ENCODE measurements at regions not wholly inside any gene's neighbourhood (a gene's known extent, or its start where the extent isn't known, plus 50 kb on each side); places are given as distances from the start of the nearest gene placed in this dataset.

DNA sequence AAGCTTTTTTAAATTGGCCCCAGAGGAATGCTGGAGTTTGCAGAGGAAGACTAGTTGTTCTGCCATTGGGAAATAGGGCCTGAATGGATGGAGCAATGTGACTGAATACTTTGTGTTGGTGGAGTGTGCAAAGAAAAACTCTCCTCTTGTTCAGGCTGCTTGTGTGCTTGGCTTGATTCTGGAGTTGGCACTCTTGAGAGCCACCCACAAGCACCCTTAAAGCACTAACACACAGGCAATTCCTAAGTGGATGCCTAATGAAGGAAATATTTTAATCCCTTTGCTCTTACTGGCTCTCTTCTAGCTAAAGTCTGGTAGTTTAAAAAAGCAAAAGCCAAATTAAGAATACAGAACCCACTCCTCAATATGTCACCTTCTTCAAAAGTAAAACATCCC lies 304.4 kb upstream of the C2CD4B start:
- DNase-seq (ENCODE audit: low spot score), result no peak

DNA sequence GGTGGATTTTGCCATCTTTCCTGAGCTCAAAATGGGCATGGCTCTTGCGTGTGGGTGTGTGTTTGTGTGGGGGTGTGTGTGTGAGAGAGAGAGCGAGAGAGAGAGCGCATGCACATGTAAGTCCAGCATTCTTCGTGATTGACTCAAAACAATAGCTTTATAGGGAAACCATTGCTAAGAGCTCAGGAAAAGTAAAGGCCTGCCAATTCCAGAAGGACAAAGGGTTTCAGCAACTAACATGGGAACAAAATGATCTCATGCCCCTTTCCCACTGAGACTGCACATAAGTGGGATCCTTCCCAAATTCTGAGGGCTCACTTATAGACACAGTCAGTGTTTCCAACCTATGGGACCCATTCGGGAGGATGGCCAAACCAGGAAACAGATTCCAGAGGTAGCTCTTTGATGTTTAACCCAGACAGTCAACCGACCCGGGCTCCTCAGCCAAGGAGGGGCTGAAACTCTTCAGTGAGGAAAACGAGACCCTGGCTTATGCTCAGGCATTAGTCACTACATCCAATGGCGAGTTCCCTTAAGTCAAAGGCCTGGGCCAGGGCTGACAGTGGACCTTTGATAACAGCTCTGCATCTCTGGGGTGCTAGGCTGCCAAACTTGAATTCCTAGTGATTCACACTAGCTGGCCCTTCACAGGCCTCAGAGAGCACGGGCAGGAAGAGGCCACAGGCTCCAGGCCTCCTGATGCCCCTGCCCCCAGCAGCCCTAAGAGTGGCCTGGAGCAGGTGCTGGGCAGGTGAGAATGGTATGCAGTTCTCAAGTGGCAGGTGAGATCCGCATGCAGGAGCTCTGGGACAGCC lies 305.0 kb upstream of the C2CD4B start:
- DNase-seq (ENCODE audit: low spot score), result no peak

DNA sequence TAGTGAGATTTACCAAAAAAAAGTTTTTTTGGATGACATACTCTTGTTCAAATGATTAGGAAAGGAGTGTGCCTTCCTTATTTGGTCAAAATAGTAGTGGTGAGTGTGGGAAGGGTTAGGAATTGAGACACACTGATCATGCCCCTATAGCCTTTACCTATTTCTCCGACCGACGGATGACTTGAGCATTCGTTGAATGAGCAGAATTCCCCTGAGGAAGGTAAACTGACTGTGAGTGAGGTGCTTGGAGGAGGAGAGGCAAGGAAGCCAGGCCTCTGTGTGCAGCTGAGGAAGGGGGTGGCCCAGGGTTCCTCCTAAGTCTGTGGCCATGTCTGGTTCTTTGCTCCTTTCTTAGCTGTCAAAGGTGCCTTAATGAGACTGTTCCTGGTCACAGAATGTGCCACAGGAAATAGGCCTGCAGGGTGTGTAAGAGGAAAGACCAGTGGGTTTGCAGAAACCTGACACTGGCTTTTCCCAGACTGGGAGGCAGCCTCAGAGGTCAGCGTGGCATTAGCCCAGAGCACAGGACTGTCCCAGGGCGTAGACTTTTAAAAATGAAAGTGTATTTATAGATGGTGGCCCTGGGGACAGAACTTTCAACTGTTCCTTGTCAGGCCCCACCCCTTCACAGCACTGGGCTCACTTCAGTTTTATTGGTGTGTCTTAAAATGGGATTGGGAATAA lies 307.7 kb upstream of the C2CD4B start:
- no peak for DNase-seq (ENCODE audit: low spot score)

DNA sequence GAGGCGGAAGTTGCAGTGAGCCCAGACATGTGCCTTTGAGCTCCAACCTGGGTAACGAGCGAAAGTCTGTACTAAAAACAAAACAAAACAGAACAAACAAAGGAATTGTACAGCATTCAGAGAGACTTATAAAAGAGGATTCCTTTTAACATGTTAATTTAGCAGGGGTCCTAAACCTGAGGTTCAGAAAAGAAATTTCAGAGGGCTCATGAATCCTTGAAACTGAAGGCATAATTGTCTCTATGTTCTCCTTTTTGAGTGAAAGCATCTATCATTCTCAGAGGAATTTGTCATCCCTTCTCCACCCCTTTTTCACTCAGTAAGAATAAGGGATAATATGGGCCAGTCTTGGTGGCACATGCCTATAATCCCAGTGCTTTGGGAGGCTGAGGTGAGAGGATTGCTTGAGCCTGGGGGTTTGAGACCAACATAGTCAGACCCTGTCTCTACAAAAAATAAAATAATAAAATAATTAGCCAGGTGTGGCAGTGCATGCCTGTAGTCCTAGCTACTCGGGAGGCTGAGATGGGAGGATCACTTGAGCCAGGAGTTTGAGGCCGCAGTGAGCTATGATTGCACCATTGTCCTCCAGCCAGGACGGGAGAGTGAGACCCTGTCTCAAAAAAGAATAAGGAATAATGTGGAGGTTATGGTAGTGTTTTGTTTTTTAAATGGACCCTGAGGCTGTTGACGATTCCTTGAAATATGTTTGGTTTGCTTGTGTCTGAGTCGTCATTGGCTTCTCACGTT lies 309.1 kb upstream of the C2CD4B start:
- DNase-seq (ENCODE audit: low spot score), result no peak

DNA sequence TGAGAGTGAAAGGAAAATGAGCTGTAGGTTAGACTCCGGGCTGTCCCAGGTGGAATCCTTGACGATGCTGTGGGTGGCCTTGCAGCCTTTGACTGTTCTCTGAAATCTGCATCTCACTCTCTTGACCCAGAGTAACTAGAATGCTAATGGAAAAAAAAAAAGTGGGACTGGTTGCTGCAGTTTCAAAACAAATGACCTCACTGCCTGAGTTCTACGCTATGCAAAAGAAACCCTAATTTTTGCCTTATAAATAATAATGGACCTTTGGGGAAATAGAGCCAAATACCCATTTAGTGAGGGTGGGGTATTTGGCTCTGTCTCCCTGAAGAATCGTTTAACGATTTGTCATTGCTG lies 309.7 kb upstream of the C2CD4B start:
- no peak for DNase-seq (ENCODE audit: low spot score)

DNA sequence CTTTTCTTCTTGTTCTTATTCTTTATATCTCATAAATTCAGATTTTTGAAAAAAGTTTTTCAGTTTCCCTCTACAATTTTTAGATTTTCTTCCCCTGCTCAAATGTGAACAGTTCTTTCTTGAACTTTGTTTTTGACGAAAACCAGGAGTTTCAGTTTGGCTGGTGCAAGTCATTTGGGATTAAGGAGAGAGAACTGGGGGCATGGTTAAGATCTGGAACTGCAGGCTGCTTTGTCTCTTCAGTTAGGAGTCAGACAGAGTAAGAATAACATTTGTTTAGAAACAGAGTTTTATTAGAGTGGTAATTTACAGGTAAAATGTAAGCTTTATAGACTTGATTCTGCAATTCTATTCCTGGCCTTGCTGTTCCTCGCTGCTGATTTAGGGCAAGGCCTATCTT lies 310.5 kb upstream of the C2CD4B start:
- no peak for DNase-seq (ENCODE audit: low spot score)

DNA sequence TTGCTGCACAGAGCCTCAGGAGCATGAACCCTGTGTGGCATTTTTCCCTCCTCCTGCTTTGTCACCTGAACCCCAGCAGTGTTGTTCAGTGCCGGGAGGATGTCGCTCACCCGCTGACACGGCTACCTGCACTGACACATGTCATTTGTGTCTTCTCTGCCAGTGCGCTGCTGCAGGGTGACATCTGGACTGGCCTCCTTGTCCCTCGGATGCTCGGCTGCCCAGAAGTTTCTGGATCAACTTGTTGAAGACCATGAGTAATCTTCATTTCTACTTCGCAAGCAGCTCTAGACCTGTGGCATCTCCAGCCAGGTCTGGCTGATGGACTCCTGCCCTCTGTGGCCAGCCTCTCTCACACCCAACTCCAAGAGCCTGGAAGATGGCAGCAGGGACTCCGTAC lies 311.1 kb upstream of the C2CD4B start:
- DNase-seq (ENCODE audit: low spot score), result no peak

DNA sequence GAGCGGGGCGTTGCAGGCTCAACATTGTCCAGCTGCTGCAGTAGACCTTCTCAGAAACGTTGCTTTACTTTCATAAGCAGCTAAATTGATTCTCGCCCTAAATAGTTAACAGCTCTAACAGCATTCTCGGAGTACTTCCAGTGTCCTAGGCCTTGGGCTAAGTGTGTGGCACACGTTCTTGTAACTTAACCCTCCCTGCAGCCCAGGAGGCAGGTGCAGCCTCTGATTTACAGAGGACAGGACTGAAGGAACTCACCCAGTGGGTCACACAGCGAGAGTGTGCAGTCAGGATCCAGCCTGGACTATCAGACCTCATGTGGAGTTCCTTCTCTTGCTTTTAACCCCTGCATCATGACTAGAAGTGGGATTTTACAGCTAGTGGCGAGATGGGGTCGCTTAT lies 312.8 kb upstream of the C2CD4B start:
- no peak for DNase-seq (ENCODE audit: low spot score)

DNA sequence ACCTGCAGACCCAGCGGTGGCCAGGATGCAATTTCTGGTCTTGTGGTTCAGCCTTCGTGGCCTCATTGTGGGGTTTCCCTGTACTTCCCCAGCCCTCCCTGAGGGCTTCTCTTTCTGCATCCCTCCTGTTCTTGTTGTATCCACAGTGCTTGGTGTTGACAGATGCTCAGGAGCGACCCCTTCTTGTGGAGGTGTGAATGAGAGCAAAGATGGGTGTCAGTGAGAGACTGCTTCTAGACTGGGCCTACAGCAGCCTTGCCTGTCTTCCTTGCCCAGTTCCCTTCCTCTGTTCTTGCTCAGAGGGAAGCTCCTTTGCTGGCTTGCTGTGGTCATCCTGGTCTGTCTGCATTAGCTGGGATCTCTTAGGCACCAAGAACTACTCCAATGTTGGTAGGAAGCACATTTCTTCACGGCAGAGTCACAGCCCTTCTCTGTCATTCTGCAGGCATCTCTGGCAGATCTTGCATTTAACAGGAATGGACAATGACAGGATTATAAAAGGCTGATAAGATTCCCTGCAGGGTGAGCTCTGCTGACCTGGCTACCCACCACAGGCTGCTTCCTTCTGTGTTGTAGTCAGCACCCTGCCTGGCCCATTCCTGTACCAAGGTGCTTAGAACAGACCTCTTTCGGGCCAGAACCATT lies 317.8 kb upstream of the C2CD4B start:
- DNase-seq (ENCODE audit: low spot score), result no peak

DNA sequence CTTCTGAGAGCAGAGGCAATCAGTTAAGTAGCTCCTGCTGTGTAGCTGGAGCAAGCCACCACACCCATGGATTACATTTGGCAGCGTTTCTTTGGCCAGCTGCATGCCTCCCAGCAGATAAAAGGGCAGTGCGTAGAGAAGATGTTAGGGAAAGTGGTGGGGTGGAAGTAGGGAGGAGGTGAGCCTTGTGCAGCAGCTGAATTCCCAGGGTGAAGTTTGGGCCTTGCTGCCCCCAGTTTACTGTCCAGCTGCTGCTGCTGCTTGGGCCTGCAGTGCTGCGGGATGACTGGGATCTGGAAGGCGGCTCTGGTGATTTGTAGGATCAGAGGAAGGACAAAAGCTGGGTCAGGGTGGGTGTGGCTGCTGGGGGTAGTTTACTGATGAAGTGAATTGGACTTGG lies 318.7 kb upstream of the C2CD4B start:
- DNase-seq (ENCODE audit: low spot score), result no peak

DNA sequence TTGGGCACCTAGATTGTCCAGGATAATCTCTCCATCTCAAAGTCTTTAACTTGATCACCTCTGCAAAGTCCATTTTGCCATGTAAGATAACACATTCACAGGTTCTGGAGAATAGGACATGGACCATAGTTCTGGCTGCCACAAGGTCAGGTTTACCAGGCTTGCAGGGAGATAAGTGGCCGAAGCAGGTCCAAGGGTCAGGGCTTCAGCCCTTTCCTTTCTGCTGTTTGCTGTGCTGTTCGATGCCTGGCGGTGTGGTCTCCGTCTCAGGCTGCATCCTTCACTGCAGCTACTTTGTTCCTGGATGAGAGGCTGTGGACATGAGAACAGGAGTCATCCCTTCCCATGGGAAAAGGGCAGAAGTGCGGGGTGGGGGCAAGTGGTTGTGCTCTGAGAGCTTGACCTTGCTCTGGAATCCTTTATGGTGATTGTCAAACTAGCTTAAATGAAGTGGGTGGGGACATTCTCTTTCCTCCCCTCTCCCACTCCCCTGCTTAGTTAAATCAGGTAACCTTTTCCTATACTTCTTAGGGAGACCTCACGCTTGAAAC lies 320.2 kb upstream of the C2CD4B start:
- DNase-seq (ENCODE audit: low spot score), result no peak

DNA sequence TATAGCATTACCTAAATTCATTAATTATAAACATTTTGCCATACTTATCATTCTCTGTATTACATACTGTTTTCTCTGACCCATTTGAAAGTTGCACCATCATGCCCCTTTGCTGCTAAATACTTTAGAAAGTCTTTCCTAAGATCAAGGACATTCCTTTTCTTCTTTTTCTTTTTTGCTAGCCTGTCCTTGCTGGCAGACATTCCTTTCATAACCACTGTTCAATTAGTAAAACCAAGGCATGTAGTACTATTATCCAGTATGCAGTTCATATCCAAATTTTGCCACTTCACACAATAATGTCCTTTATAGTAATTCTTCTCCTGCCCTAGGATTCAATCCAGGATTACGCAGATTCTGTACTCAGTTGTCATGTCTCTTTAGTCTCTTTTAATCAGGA lies 321.0 kb upstream of the C2CD4B start:
- DNase-seq (ENCODE audit: low spot score), result no peak

DNA sequence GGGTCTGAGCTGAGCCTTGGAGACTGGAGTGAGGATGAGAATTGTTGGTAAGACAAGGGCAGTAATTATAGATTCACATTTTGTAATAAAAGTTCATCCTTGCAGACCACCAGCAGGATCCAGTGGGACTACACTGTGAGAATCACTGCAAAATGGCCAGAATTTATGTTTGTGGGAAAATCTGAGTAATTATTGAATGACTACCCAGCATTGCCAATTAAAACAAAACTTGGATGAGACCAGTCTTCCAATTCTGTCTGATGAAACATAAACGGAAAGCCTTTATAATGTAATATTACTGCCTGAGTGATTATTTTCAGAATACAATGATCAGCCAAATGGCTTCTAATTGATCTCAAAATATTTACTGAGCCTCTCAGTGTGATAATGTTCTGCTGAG lies 323.3 kb upstream of the C2CD4B start:
- DNase-seq (ENCODE audit: low spot score), result no peak

DNA sequence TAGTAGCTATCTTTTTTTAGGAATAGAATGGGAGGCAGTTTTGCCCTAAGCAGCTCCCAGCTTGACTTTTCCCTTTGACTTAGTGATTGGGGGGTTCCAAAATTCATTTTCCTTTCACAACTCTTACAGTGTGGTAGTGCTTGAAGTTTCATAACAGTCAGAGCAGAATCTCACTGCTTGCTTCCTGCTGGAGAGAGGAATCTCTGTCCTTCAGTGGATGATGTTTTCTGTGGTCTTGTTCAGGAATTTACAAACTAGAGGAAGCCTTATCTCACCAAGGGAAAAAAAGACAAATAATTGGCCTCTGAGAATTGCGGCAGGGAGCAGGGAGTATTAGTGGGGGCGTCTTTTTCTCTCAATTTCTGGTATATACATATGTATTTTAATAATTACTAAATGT lies 326.6 kb upstream of the C2CD4B start:
- DNase-seq (ENCODE audit: low spot score), result no peak

DNA sequence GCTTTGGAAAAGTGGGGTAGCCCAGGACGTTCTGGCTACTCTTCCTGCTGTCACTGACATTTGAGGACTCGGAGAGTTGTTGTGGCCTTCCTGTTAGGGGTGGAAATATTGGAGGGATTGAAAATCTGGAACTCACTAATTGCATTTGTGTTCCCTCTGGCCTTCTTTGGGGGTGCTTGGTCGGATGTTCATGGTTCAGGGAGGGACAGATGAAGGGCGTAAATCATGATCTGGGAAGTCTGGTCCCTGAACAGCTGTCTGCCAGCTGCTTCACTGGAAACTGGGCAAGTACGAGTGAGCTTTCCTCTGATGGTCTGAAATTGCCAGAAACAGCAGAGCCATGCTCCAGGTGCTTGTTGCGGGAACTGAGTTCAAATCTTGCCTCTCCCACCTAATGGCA lies 327.8 kb upstream of the C2CD4B start:
- no peak for DNase-seq (ENCODE audit: low spot score)

DNA sequence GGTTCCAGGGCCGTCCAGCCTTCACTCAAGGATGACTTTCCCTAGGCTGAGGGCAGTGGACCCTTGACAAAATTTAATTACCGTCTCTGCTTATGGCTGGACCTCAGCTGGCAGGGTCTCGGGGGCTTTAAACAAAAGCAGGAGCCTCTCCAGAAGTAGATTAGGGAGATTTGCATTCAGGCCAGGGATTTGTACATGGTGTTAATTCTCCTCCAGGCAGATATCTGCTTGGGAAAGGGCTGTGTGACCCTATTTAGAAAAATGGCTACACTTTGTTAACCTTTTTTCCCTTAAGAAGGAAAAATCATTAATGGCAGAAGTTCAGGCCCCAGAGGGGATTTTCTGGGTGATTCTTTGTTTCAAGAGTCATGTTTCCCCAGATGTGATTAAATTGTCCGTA lies 329.1 kb upstream of the C2CD4B start:
- no peak for DNase-seq (ENCODE audit: low spot score)

DNA sequence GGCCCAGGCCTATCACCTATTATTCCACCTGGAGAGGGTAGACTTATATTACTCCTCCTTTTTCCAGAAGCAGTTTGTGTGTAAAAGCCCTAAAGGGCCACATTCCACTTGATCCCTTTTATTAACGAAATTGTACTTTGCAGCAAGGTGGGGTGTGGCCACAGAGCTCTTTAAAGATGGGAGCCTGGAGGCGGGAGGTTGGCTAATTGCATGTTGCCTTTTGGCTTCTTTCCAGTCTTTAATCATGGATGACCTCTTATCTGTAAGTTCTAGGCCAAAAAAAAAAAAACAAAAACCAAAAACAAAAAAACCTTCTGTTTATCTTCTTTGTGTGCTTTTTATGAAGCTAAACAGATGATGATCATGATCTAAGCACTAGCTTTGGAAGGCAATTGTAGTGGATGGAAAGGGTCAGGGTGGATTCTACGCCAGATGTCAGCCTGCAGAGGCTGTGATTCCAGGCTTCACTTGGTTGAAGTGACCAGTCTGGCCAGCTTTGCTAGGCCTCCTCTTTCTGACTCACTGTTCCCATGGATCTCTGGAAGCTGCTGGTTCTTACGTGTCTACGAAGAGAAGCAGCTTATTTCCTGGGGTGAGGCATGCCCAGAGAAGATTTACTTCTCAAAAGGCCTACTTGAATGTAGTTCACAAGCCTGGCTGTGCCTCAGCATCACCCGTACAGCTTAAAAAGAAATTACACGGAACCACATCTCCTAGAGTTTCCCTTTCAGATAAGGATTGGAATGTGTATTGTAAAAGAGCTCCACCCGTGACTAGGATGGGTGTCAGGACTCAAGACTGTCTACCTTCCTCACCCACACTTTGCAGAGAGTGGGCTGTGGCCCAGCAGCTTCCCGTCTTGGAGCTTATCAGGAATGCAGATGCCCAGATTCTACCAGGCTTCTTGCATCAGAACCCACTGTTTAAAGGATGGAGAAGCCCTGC lies 330.9 kb upstream of the C2CD4B start:
- no peak for DNase-seq (ENCODE audit: low spot score)

DNA sequence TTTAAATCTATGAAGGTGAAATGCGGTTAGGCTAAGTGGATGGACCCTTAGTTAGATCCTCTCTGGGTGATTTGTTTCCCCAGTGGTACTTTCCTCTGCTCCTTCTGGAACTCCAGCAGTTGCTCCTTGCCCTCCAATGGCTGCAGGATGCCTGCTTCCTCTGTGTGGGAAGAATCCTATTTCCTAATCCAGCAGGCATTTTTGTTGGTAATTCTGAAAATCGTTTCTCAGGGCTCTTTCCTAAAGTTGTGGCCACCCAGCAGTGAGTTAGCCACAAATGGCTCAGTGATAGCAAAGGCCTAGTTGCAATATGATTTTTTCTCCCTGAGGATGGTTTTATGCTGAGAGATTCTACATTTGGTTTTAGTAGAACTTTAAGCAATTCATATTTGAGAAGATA lies 332.3 kb upstream of the C2CD4B start:
- no peak for DNase-seq (ENCODE audit: low spot score)

DNA sequence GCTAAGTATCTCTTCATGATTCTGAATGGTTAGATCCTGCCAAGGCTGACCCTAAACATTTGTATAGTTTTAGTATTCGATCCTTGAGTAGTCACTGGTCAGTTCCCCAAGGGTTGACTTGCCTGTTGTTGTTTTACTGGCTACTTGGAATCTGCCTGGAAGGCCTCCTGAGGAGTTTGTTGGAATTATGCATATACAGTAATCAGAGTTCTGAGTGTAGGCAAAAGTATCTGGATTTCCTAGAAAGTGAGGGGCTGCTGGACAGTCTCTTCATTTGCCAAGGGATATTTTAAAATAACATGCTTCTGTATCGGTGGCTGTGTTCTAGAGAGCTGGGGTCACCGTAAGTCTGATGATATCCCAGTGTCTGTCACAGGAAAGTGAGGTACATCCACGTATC lies 333.2 kb upstream of the C2CD4B start:
- no peak for DNase-seq (ENCODE audit: low spot score)

DNA sequence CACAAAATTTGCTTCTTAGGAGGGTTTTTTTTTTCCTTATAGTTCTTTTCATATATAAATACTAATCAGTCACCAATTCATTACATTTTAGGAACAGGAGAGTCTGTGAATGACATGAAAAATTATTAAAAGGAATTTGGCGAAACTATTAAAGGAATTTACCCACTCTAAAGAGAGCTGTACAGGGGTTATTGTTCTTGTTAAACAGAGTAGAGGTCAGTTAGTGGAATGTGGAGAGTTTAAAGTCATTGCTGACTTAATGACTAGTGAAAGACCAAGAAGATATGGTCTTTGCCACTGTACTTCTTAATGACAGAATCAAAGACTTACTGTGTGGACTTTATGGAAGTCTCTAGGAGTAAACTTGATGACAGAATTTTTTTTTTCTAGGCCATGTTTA lies 333.6 kb upstream of the C2CD4B start:
- no peak for DNase-seq (ENCODE audit: low spot score)

DNA sequence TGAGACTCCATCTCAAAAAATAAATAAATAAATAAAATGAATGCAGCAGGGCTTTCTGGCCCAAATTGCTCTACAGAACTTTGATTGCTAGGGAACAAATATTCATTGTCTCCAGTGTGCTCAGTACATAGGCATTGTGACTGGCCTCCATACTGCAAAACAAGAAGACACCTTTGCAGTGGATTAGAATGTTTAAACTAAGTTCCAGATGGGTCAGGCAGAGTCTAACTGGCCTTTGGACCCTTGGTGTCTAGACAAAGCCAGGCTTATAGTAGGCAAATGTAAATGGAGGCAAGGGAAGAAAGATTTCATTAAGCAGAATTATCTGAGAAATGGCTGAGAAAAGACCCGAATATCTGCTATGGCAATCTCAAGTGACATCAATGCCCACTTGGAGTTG lies 335.2 kb upstream of the C2CD4B start:
- DNase-seq (ENCODE audit: low spot score), result no peak
